H54 (cell line): ENCODE measurements at regions not wholly inside any gene's neighbourhood (a gene's known extent, or its start where the extent isn't known, plus 50 kb on each side); places are given as distances from the start of the nearest gene placed in this dataset.
"Not testable (repeated sequence)": the region's sequence is repeated elsewhere in the genome, so short reads cannot be mapped to it uniquely, and the experiment has no call there.

ENCODE experiments used
- DNase-seq: peaks from one replicate; pipeline ENCODE4 v3.0.0; 2011; ENCODE audit warnings: low spot score, mixed read lengths; ENCODE audit not compliant: insufficient read length
- FAIRE-seq: peaks from 3 replicates; lab custom pipeline; 2011; peaks lifted over from hg19 to GRCh38; lab: Jason Lieb, UNC
- POLR2A ChIP-seq: IDR thresholded peaks from 2 replicates; pipeline ENCODE4 v1.6.1; 2011; ENCODE audit warnings: low read depth, mild to moderate bottlenecking, low read length

DNA sequence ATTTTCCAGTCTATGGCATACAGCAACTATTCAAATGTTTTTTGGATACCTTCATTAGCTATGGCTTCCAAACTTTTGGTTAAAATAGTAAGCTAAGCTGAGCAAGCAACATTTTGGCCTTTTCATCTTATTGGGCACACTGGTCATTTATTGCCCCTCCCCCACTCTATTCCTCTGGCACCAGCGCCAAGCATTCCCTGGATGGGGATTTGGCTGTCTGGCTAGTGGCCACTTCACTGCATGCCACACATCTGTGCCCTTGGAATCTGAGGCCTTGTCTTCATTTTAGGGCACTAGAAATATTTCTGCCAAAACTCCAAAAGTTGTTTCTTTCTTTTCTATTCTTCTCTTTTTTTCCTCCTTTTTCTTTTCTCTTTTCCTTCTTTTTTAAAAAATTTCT, 305.8 kb upstream of the POTED start:
- FAIRE-seq = not testable (repeated sequence)

DNA sequence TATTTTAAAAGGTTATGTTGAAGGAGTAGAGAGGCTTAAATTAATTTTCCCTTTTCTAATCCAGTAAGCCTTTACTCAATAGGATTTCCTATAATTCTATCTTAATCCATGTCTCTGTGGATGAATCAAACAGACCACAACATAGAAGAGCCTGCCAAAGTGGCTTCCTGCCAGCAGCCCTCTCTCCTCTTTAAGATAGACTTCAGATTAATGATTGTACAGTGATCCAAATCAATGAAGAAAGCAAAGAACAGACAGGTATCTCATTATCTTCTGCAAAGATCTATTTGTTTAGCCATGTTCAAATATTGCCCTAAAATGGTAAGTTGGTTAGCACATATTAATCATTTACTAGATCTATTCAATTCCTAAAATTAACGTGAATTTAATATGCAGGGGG, 304.7 kb upstream of the POTED start:
- FAIRE-seq, DNase-seq: not testable (repeated sequence)

More for the DNA sequence above, 305.8 kb upstream of the POTED start:
- DNase-seq = not testable (repeated sequence)

DNA sequence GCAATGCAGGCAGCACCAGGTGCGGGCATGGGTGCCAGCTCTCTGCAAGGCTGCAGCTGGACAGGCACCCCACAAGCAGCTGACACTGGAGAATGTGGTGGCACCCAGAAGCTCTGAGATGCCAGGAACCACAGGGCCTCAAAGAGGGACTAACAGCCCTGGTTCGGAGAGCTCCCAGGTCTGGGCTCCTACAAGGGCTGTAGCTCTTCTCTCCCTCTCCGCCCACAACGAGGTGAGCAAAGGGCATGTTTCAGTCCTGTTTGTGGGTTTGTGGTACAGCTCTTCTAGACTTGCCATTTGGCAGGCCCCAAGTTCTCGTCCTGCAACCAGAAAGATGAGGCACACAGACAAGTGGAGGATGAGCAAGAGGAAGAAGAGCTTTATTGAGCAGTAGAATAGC, 299.5 kb upstream of the POTED start:
- not testable (repeated sequence) for DNase-seq, FAIRE-seq

DNA sequence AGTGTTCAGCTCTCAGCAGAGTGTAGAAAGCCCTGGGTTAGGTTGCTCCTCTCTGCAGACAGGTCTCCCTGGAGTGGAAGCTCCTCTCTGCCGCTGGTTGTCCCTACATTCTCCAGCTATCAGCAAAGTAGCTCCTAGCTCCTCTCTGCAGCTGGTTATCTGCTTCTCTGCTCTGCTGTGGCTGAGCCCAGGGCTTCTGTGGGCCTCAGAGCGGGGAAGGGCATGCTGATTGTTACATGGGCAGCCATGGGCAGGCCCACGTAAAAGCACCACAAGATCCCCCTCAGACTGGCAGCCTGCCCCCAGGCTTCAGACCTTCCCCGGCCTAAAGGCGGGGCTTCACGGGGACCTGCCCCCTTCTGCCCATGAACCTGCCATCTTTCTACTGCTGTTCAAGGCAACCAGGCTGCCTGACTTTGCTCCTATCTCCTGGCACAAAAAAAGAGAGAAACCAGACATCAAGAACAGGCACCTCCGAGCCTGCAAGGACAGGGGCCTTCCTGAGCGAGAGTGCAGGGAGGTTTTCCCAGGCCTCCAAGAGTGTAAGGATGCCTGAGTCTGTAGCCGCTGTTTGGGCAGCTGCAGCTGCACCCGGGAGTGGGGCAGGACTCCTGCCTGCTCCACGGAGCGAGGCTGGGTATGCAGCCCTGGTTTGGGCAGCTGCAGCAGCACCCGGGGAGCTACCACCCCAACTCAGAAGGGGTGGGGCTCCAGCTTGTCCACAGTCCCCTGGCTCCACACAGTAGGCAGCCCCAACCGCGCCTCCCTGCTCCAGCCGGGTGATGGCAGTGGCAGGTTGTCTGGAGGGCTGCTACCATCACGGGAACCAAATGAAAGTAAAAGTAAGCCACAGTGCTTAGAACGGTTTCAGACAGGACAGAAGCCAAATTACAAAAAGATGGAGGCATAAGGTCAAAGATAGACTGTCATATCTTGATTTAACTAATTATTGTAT, 298.7 kb upstream of the POTED start:
- not testable (repeated sequence) for FAIRE-seq, DNase-seq

DNA sequence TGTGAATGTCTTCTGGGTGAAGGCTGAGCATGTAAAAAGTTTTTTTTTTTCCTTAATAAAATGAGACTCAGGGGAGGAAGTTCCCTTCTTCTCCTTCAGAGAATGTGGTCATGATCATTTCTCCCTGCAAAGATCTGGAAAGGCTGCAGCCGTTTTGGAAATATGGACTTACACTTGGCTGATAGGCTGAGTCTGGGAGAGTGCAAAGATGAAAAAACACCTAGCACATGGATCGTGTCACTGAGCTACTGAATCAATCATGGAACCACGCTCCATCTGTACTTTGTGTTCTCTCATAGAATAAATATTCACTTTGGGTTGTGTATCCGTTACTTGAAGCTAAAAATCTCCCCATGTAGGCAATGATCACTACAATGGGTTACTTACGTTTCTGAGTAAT, 290.9 kb upstream of the POTED start:
- FAIRE-seq, DNase-seq: not testable (repeated sequence)

DNA sequence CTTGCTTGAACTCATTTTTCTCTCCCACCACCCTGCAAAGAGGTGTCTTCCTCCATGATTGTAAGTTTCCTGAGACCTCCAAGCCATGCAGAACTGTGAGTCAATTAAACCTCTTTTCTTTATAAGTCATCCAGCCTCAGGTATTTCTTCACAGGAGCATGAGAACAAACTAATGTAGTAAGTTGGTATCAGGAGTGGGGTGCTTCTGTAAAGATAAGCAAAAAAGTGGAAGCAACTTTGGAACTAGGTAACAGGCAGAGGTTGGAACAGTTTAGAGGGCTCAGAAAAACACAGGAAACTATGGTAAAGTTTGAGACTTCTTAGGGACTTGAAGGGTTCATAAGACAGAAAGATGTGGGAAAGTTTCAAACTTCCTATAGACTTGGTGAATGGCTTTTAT, 287.7 kb upstream of the POTED start:
- DNase-seq, FAIRE-seq: not testable (repeated sequence)

DNA sequence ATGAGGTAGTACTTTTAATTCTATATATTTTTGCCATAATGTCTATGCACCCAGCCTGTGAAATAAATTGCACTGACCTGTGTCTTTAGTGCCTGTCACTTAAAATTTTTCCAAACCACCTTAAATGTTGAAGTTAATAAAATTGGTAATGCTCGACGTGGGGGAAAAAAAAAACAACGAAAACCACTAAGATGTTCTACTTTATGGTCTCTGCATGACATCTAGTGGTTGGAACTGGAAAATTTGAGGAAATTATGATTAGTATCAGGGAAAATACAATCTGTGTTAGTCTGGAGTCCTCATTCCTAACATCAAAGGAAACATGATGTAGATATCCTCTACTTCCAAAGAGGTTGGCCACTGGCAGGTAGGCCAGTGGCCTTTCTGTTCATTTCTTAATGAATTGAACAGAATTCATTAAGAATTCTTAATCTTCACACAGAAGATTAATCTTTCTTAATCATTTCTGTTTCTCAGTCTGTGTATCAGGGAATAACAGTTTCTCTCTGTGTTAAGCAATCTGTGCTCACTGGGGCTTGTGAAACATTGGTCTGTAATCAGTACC, 268.8 kb upstream of the POTED start:
- not testable (repeated sequence) for DNase-seq, FAIRE-seq

DNA sequence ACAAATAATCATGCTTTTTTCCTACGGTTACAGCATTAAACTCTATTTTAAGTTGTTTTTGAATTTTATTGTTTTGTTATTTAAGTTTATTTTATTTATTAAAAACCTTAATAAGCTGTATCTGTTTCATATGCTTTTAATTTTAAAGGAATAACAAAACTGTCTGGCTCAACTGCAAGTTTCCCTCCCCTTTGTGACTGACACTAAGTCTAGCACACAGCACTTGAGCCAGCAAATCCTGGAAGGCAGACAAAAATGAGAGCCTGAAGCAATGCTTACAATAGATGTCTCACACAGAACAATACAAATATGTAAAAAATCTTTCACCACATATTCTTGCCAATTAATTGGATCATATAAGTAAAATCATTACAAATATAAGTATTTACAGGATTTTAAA, 258.1 kb upstream of the POTED start:
- not testable (repeated sequence) for FAIRE-seq, DNase-seq

DNA sequence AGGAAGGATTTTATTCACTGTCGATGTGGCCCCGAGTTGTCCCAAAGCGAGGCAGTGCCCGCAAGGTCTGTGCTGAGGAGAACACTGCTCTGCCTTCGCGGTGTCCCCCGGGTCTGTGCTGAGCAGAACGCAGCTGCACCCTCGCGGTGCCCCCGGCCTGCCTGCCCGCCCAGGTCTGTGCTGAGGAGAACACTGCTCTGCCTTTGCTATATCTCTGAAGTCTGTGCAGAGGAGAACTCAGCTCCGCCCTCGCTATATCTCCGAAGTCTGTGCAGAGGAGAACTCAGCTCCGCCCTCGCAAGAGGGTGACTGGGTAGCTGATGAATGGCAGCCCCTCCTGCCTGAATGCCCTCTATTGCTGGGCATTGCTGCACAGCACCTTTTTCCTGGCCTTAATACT, 249.4 kb upstream of the POTED start:
- FAIRE-seq, DNase-seq: not testable (repeated sequence)

DNA sequence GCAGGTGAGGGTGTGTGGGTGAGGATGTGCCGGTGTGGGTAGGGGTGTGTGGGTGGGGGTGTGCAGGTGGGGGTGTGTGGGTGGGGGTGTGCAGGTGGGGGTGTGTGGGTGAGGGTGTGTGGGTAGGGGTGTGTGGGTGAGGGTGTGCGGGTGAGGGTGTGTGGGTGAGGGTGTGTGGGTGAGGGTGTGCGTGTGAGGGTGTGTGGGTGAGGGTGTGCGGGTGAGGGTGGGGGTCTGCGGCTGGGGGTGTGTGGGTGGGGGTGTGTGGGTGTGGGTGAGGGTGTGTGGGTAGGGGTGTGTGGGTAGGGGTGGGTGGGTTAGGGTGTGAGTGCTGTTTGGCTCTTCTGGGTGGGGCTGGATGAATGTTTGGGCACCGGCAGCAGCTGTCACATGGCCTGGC, 241.4 kb upstream of the POTED start:
- no peak for TF ChIP-seq POLR2A
- DNase-seq (no peak), FAIRE-seq (no peak)

DNA sequence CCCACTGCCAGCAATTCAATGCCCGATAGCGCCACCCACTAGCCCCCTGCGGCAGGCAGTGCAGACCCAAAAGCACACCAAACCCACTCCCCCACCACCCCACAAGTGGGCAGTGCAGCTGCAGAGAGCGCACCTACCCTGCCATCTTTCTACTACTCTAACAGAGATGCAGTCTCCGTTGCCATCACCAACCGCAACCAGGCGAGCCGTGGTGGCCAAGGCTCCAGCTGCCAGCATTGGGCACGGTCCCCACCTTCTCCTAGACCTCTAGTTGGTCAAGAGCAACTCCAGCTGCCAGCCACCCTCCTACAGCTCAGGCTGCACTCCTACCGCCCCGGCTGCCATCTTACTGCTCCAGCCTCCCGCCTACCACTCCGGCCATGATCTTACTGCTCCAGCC, 236.9 kb upstream of the POTED start:
- DNase-seq, FAIRE-seq: not testable (repeated sequence)

DNA sequence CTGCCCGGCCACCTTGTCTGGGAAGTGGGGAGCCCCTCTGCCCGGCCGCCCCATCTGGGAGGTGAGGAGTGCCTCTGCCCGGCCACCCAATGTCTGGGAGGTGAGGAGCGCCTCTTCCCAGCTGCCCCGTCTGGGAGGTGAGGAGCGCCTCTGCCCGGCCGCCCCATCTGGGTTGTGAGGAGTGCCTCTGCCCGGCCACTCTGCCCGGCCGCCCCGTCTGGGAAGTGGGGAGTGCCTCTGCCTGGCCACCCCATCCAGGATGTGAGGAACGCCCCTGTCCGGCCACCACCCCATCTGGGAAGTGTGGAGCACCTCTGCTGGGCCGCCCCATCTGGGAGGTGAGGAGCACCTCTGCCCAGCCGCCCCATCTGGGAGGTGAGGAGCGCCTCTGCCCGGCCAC, 230.6 kb upstream of the POTED start:
- not testable (repeated sequence) for DNase-seq, FAIRE-seq

DNA sequence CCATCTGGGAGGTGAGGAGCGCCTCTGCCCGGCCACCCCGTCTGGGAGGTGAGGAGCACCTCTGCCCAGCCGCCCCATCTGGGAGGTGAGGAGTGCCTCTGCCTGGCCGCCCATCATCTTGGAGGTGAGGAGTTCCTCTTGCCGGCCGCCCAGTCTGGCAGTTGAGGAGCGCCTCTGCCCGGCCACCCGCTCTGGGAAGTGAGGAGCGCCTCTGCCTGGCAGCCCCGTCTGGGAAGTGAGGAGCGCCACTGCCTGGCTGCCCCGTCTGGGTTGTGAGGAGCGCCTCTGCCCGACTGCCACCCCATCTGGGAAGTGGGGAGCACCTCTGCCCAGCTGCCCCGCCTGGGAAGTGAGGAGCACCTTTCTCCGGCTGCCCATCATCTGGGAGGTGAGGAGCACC, 230.0 kb upstream of the POTED start:
- DNase-seq, FAIRE-seq: not testable (repeated sequence)

DNA sequence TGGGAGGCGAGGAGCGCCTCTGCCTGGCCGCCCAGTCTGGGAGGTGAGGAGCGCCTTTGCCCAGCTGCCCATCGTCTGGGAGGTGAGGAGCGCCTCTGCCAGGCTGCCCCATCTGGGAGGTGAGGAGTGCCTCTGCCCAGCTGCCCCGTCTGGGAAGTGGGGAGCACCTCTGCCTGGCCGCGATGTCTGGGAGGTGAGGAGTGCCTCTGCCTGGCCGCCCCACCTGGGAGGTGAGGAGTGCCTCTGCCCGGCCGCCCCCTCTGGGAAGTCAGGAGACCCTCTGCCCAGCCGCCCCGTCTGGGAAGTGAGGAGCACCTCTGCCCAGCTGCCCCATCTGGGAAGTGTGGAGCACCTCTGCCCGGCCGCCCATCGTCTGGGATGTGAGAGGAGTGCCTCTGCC, 229.0 kb upstream of the POTED start:
- not testable (repeated sequence) for DNase-seq, FAIRE-seq

DNA sequence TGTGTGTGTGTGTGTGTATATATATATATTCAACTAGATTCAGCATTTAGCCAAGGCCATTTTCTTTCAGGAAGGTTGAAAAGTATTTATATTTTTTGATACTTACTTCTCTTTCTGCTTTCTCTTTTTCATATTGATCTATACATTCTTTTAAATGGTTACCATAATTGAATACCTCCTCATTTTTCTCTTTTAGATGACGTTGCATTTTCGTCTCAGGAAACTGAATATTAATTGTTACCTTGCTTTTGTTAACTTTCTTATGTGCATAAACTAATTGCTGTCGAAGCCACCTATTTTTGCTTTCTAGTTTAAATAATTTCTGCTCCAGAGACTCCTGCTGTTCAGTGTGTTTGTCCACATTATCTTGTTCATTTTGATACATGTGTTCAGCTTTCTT, 225.4 kb upstream of the POTED start:
- FAIRE-seq = peak; percentile 66
- DNase-seq = not testable (repeated sequence)

DNA sequence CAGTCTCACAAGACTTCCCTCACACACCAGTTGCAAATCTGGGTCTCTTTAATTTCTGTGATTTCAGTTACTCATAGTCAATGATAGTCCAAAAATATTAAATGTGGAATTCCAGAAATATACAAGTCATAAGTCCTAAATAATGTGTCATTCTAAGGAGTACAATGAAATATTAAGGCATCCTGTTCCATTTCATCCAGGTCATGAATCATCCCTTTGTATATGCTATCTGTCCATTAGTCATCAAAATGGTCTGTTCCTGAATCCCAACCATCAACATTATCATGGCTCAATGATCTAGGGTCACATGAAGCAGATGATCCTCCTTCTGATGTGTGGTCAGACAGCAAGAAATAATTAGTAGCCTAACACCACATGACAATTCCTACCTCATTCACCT, 200.4 kb upstream of the POTED start:
- not testable (repeated sequence) for FAIRE-seq, DNase-seq

DNA sequence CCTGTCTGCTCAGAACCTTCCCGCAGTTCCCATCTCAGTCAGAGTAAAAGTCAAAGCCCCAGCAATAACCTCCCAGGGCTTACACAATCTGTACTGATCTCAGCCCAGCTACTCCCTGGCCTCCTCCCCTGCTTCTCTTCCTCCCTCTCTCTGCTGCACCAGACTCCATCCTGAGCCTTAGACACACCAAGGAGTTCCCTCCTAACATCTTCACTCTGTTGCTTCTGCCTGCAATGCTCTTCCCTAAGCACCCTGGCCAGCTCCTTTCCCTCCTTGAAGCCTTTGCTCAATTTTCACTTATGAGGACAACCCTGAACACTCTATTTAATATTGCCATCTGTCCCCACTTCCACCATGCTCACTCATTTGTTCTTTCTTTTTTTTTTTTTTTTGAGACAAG, 173.7 kb upstream of the POTED start:
- DNase-seq, FAIRE-seq: not testable (repeated sequence)

DNA sequence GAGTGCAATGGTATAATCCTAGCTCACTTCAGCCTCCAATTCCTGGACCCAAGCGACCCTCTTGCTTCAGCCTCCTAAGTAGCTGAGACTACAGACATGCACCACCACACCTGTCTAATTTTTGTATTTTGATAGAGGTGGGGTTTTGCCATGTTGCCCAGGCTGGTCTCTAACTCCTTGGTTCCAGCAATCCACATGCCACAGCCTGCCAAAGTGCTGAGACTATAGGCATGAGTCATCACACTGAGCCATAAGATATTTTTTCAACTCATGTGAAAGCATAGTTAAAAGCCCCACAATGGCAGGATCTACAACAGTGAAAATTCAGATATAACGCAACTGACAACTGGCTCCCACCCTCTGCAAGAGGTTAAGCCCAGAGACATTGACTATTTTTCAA, 161.8 kb upstream of the POTED start:
- FAIRE-seq, DNase-seq: not testable (repeated sequence)

DNA sequence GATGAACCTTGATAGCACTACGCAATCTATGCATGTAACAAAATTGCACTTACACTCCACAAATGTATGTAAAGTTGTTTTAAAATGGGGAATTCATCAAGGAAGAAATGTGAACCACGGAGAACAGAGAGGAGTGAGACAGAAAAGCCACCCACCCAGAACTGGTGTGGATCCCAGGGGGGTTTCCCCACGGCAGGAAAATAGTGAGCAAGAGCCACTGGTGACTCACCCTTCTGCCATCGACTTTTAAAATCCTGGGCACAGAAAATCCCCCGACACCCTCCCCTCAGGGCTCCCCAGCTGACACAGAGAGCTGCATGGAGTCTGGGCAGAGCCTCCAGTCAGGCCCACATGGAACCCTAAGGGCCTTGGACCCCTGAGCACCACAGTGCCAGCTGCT, 146.0 kb upstream of the POTED start:
- DNase-seq, FAIRE-seq: not testable (repeated sequence)
